ENCODE measurements at regions not wholly inside any gene's neighbourhood (a gene's known extent, or its start where the extent isn't known, plus 50 kb on each side); places are given as distances from the start of the nearest gene placed in this dataset.
"Not testable (repeated sequence)": the region's sequence is repeated elsewhere in the genome, so short reads cannot be mapped to it uniquely, and the experiment has no call there.

DNA sequence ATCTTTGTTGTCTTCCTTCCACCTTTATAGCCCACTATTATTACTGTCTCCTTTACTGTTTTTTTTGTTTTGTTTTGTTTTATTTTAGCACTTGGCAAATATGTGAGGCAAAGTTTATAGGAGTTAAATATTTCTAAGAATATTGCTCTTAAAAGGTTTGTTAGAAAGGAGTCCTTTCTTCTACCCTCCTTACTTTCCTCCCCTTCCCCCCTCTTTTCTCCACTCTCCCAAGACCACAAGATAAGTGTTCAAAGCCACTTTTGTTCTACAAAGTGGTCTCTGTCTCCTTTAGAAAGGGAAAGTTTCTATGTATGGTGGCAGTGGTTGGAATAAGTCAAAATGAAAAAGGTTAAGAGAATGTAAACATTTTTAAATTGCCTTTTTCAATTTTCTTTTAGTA, 130.7 kb upstream of the TSC22D2 start:
- Histone ChIP-seq H3K9ac (ENCODE audit: low read length) (no peak overlapping the region), H3K4me1 (ENCODE audit: insufficient read depth, low read length) (no peaks in the 10 kb centered on the region), H3K27me3 (ENCODE audit: control insufficient read depth in 1 of 2, insufficient read depth in 2 of 2, low read length in 2 of 2) (peaks cover 0 to 4% of the 10 kb centered on the region in 2 donors), H3K9me3 (ENCODE audit: low read length) (no peaks in the 10 kb centered on the region), H3K27ac (ENCODE audit: low read depth, low read length) (no peak overlapping the region), H3K36me3 (ENCODE audit: insufficient read depth, low read length) (no peaks in the 10 kb centered on the region), H3K4me3 (ENCODE audit: low read depth in 1 of 2, low read length in 2 of 2) (no peak overlapping the region)

DNA sequence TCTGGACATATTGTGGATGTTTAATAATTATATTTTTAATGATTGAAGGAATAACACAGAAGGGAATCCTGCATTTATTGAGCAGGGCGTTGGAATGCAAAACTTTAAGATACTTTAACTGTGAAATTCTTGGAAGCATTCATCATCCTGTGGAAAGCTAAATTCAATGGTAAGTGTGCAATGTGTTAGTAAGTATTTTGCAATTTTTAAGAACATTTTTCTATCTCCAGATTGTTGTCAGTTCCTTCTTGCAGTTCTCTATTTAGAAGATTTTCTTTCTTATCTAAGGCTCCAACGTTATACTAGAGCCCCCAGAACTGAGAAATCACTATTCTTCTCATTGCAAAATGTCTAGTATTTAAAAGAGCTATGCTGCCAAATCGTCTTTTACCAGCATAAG, 132.2 kb upstream of the TSC22D2 start:
- Histone ChIP-seq H3K4me3 (ENCODE audit: low read depth in 1 of 2, low read length in 2 of 2) (no peak overlapping the region), H3K9ac (ENCODE audit: low read length) (no peak overlapping the region), H3K36me3 (ENCODE audit: insufficient read depth, low read length) (no peaks in the 10 kb centered on the region), H3K27ac (ENCODE audit: low read depth, low read length) (no peak overlapping the region), H3K4me1 (ENCODE audit: insufficient read depth, low read length) (no peaks in the 10 kb centered on the region), H3K9me3 (ENCODE audit: low read length) (no peaks in the 10 kb centered on the region), H3K27me3 (ENCODE audit: control insufficient read depth in 1 of 2, insufficient read depth in 2 of 2, low read length in 2 of 2) (peaks cover 0 to 4% of the 10 kb centered on the region in 2 donors)

DNA sequence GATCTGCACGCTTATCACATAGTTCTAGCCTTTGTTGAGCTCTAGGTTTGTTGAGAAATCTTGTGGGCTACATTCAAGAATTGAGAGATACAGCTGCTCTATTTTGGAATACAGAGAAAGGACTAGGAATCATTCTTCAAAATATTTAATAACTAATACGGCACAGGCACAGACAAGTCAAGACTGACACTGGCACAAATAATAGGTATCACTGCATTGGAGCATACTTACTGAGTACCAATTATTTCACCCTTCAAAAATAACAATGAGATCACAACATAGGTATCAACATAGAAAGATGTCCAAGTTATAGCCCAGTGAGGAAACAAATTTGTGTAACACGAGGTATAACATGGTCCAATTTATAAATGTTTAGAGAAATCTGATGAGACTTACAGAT, 133.7 kb upstream of the TSC22D2 start:
- Histone ChIP-seq H3K36me3 (ENCODE audit: insufficient read depth, low read length) (no peaks in the 10 kb centered on the region), H3K9ac (ENCODE audit: low read length) (no peak overlapping the region), H3K4me3 (ENCODE audit: low read depth in 1 of 2, low read length in 2 of 2) (no peak overlapping the region), H3K9me3 (ENCODE audit: low read length) (no peaks in the 10 kb centered on the region), H3K27me3 (ENCODE audit: control insufficient read depth in 1 of 2, insufficient read depth in 2 of 2, low read length in 2 of 2) (peaks cover 0 to 4% of the 10 kb centered on the region in 2 donors), H3K4me1 (ENCODE audit: insufficient read depth, low read length) (no peaks in the 10 kb centered on the region), H3K27ac (ENCODE audit: low read depth, low read length) (no peak overlapping the region)

DNA sequence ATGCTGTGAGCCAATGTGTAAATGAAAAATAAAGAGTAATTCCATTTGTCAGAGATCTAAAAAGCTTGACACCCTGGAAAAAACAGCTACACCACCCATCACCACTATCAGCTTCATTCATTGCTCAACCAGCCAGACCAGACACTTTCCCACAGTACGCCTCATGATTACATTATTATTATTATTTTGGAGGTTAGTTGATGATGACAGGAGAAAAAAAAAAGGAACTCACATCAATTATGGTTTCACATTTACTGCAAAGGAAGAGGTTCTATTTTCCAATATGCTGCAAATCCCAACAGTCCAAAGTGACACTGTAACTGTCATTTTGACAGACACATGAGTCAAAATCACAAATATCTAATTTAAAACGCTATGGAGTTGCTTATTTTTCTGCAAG, 134.7 kb upstream of the TSC22D2 start:
- no peak overlapping the region for H3K9ac ChIP-seq (ENCODE audit: low read length)
- no peaks in the 10 kb centered on the region for H3K9me3 ChIP-seq (ENCODE audit: low read length)
- no peaks in the 10 kb centered on the region for H3K36me3 ChIP-seq (ENCODE audit: insufficient read depth, low read length)
- H3K4me3 ChIP-seq (ENCODE audit: low read depth in 1 of 2, low read length in 2 of 2): no peak overlapping the region
- H3K27me3 ChIP-seq (ENCODE audit: control insufficient read depth in 1 of 2, insufficient read depth in 2 of 2, low read length in 2 of 2): peaks cover 0 to 4% of the 10 kb centered on the region in 2 donors
- H3K4me1 ChIP-seq (ENCODE audit: insufficient read depth, low read length): no peaks in the 10 kb centered on the region
- H3K27ac ChIP-seq (ENCODE audit: low read depth, low read length): no peak overlapping the region

DNA sequence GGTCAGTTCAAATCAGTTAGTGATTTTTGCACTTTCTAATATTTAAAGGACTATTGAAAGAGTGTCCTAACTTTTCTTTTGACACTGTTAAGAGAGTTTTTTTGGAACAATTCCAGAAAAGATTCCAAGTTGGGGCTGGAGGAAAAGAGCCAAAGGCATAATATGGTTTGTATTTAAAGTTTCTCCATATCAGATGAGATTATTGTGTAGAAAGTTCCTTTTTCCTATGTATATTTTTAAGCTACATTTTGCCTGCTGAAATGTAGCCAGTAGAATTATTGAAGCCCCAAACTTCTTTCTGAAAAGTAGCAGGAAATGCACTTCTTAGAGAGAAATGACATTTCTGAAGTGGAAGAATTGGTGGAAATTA, 136.5 kb upstream of the TSC22D2 start:
- Histone ChIP-seq H3K4me1 (ENCODE audit: insufficient read depth, low read length) (no peaks in the 10 kb centered on the region), H3K4me3 (ENCODE audit: low read depth in 1 of 2, low read length in 2 of 2) (no peak overlapping the region), H3K36me3 (ENCODE audit: insufficient read depth, low read length) (no peaks in the 10 kb centered on the region), H3K9ac (ENCODE audit: low read length) (no peak overlapping the region), H3K27ac (ENCODE audit: low read depth, low read length) (no peak overlapping the region), H3K27me3 (ENCODE audit: control insufficient read depth in 1 of 2, insufficient read depth in 2 of 2, low read length in 2 of 2) (no peaks in the 10 kb centered on the region), H3K9me3 (ENCODE audit: low read length) (no peaks in the 10 kb centered on the region)

DNA sequence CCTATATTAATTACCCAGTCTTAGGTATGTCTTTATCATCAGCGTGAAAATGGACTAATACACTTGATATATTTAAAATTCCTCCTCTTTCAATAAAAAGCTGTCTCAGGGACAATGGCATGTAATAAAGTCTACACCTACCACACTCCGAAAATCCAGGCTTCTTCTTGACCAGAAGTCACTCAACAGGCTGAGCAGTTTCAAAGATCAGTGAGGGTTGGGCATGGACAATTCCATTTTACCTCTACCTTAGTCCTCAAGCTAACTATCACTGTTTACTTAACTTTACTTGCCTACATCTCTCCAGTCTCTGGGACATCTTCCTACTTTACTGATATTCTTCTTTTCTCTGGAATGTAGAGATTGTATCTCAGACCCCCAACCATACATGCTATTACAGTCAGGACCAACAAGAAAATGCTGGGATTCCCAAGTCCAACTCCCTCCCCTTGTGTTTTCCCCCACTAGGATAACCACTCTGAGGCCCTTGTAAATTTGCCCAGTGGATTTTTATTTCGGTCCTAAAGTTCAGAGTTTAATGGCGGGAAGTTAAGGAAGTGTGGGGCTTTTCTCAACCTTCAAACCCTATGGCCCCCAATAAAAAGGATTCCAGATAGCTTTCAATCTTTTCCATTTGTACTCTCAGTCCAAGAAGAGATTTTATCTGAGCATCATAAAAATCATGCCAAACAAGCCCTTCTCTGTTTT, 137.1 kb upstream of the TSC22D2 start:
- Histone ChIP-seq H3K4me3 (ENCODE audit: low read depth in 1 of 2, low read length in 2 of 2) (no peak overlapping the region), H3K9ac (ENCODE audit: low read length) (no peak overlapping the region), H3K36me3 (ENCODE audit: insufficient read depth, low read length) (no peaks in the 10 kb centered on the region), H3K27me3 (ENCODE audit: control insufficient read depth in 1 of 2, insufficient read depth in 2 of 2, low read length in 2 of 2) (no peaks in the 10 kb centered on the region), H3K4me1 (ENCODE audit: insufficient read depth, low read length) (no peaks in the 10 kb centered on the region), H3K9me3 (ENCODE audit: low read length) (no peaks in the 10 kb centered on the region), H3K27ac (ENCODE audit: low read depth, low read length) (no peak overlapping the region)

DNA sequence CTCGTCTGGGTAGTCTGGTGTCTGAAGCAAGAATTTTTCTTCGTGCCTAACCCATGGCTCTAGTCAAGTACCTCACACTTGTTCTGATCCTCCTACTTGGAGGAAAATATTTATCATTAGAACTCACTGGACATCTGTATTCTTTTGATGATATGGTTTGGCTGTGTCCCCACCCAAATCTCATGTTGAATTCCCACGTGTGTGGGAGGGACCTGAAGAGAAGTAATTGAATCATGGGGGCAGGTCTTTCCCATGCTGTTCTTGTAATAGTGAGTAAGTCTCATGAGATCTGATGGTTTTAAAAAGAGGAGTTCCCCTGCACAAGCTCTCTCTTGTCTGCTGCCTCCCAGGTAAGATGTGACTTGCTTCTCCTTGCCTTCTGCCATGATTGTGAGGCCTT, 137.7 kb upstream of the TSC22D2 start:
- H3K4me3 ChIP-seq (ENCODE audit: low read depth in 1 of 2, low read length in 2 of 2); H3K4me1 ChIP-seq (ENCODE audit: insufficient read depth, low read length); H3K9ac ChIP-seq (ENCODE audit: low read length); H3K27ac ChIP-seq (ENCODE audit: low read depth, low read length); H3K9me3 ChIP-seq (ENCODE audit: low read length); H3K36me3 ChIP-seq (ENCODE audit: insufficient read depth, low read length); H3K27me3 ChIP-seq (ENCODE audit: control insufficient read depth in 1 of 2, insufficient read depth in 2 of 2, low read length in 2 of 2): not testable (repeated sequence)

DNA sequence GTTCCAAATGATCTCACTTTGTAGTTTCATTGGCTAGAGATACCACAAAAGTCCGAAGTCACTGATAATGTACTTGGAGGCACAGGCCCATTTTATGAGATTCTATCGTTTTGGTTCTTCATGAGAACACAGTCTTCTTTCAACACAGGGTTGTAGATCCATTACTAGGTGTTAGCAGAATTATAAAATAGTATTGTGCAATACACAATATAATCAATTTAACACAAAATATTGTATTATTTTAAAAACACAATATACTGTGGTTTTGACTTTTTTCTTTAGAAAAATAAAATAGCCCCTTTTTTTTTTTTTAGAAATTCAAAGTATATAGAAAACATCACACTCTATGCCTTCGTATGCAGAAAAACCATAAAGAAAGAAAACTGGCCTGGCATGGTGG, 138.6 kb upstream of the TSC22D2 start:
- H3K27me3 ChIP-seq (ENCODE audit: control insufficient read depth in 1 of 2, insufficient read depth in 2 of 2, low read length in 2 of 2): no peaks in the 10 kb centered on the region
- no peaks in the 10 kb centered on the region for H3K4me1 ChIP-seq (ENCODE audit: insufficient read depth, low read length)
- no peaks in the 10 kb centered on the region for H3K9me3 ChIP-seq (ENCODE audit: low read length)
- no peak overlapping the region for H3K9ac ChIP-seq (ENCODE audit: low read length)
- no peak overlapping the region for H3K27ac ChIP-seq (ENCODE audit: low read depth, low read length)
- H3K4me3 ChIP-seq (ENCODE audit: low read depth in 1 of 2, low read length in 2 of 2): no peak overlapping the region
- H3K36me3 ChIP-seq (ENCODE audit: insufficient read depth, low read length): no peaks in the 10 kb centered on the region

DNA sequence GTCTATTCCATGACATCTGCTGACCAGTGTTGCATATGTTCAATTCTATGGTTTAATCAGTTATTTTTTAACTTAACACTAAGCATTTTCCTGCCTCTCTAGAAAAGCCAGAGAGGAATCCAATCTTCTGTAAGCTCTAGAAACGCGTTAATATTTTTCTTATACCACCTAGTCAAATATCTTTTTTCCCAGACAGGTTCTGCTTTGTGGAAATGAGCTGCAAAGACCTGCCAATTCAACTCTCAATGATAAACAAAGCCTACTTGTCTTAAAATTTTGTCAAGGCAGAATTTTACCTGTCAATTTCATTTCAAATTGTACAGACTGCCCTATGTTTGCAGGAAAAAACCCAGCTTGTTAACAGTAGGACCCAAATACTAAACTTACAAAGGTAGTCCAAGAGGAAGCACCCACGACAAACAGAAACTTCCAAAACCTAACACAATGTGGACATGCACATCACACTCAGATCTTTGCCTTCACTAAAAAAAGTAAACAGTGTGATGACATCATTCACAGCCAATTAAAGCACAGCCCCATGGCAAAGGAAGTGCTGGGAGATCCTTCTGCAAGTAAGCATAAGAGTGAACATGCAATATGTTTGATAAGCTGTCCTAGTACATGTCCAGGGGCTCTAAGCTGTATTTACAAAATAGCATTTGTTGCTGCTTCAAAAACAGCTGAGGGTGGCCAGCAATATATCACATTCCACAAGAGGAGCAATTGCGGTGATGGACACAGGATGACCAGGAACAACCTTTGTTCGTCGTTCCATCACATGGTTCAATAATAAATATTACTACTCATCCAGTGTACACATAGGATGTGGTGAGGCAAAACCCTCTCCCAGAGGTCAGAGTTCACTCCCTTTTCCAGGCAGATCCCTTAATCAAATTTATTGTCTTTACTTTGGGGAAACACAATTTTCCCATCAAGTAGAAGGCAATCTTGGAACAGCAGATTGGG, 139.4 kb upstream of the TSC22D2 start:
- no peak overlapping the region for H3K4me3 ChIP-seq (ENCODE audit: low read depth in 1 of 2, low read length in 2 of 2)
- H3K9me3 ChIP-seq (ENCODE audit: low read length): no peaks in the 10 kb centered on the region
- H3K9ac ChIP-seq (ENCODE audit: low read length): no peak overlapping the region
- H3K4me1 ChIP-seq (ENCODE audit: insufficient read depth, low read length): no peaks in the 10 kb centered on the region
- no peak overlapping the region for H3K27ac ChIP-seq (ENCODE audit: low read depth, low read length)
- no peaks in the 10 kb centered on the region for H3K27me3 ChIP-seq (ENCODE audit: control insufficient read depth in 1 of 2, insufficient read depth in 2 of 2, low read length in 2 of 2)
- H3K36me3 ChIP-seq (ENCODE audit: insufficient read depth, low read length): no peaks in the 10 kb centered on the region

DNA sequence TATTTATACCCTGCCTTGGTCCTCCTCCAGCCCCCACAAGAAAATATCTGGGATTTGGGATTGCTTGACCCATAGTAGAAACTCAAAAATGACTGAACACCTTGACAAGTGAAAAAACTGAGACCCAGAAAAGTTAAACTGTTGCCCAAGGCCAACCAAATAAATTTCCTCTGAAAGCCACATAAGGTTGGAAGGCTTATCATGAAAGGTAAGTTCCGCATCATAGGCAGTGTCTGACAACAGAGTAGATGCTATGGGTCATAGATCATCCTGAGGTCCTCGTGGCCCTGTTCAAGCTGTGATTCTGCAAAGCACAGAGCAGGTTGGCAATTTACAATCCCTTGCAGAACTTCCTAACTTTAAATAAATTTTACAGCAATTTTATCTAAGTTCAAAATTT, 140.8 kb upstream of the TSC22D2 start:
- Histone ChIP-seq H3K9ac (ENCODE audit: low read length) (no peak overlapping the region), H3K4me3 (ENCODE audit: low read depth in 1 of 2, low read length in 2 of 2) (no peak overlapping the region), H3K9me3 (ENCODE audit: low read length) (no peaks in the 10 kb centered on the region), H3K36me3 (ENCODE audit: insufficient read depth, low read length) (no peaks in the 10 kb centered on the region), H3K27ac (ENCODE audit: low read depth, low read length) (no peak overlapping the region), H3K27me3 (ENCODE audit: control insufficient read depth in 1 of 2, insufficient read depth in 2 of 2, low read length in 2 of 2) (no peaks in the 10 kb centered on the region), H3K4me1 (ENCODE audit: insufficient read depth, low read length) (no peaks in the 10 kb centered on the region)

DNA sequence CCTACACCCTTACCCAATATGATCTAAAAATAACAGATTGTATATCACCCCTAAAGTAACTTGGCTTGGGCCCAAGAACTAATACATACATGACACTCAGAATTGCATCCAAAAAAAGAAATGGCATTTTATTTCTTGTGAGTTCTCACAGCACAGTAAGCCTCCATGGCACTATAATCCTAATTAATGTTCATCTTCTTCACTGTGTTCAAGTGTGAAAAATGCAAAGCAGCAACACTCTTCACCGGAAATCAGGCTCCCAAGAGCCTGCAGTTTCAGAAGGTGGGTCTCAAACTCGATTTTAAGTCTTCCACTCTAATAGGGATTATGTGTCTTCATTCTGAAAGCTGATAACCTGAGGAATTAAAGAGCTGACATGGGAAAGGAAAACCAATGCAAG, 142.8 kb upstream of the TSC22D2 start:
- H3K27me3 ChIP-seq (ENCODE audit: control insufficient read depth in 1 of 2, insufficient read depth in 2 of 2, low read length in 2 of 2): no peaks in the 10 kb centered on the region
- H3K4me1 ChIP-seq (ENCODE audit: insufficient read depth, low read length): no peaks in the 10 kb centered on the region
- H3K9ac ChIP-seq (ENCODE audit: low read length): no peak overlapping the region
- H3K9me3 ChIP-seq (ENCODE audit: low read length): no peaks in the 10 kb centered on the region
- no peaks in the 10 kb centered on the region for H3K36me3 ChIP-seq (ENCODE audit: insufficient read depth, low read length)
- H3K4me3 ChIP-seq (ENCODE audit: low read depth in 1 of 2, low read length in 2 of 2): no peak overlapping the region
- H3K27ac ChIP-seq (ENCODE audit: low read depth, low read length): no peak overlapping the region
